T-cell (primary cell): ENCODE measurements at regions not wholly inside any gene's neighbourhood (a gene's known extent, or its start where the extent isn't known, plus 50 kb on each side); places are given as distances from the start of the nearest gene placed in this dataset.

Experiments used
- ATAC-seq, 4 experiments: fragments of 200-7000 bp in 3 of 4; fragments of 150-1000 bp in 1 of 4; cut with Tn5 transposase; replicated peaks in 1 of 4; 1 replicate in 3 of 4; 2 replicates in 1 of 4; pipeline ENCODE4 v1.10.0; 2021; ENCODE audit warnings: moderate library complexity in 3 of 4, mild to moderate bottlenecking in 2 of 4, moderate number of reproducible peaks in 1 of 4
- CTCF ChIA-PET, 2 donors: fragments of 300-600 bp; sonication (Branson Sonifier 250); formaldehyde crosslinking; loops; one replicate each; lab custom pipeline; 2022; ENCODE audit warnings: antibody characterized with exemption in 2 of 2; lab: Charles Lee
- POLR2A ChIA-PET, 2 donors: fragments of 300-600 bp; sonication (Branson Sonifier 250); formaldehyde crosslinking; loops; one replicate each; lab custom pipeline; 2022; ENCODE audit warnings: antibody characterized with exemption in 2 of 2; lab: Charles Lee
- DNase-seq, 35 experiments: peaks; one replicate each; pipeline versions ENCODE4 v3.0.0 to v3.0.0-alpha.2; 2013 to 2023
- H3K27ac ChIP-seq: one replicate; pipeline ENCODE4 v1.5.1; 2013; ENCODE audit warnings: low read length
- H3K27me3 ChIP-seq, 2 experiments: replicated peaks in 1 of 2; 1 replicate in 1 of 2; 2 replicates in 1 of 2; pipeline versions ENCODE4 v1.6.1 to v1.7.0; 2013; ENCODE audit warnings: low read length in 1 of 2, mixed read lengths in 1 of 2; ENCODE audit not compliant: control insufficient read depth in 2 of 2, insufficient read depth in 2 of 2; ENCODE audit errors: extremely low read depth in 1 of 2
- H3K36me3 ChIP-seq, 2 donors: 1 replicate in 1 of 2; 2 replicates in 1 of 2; pipeline versions ENCODE4 v1.6.1 to v1.7.0; 2013; ENCODE audit warnings: low read length in 1 of 2; ENCODE audit not compliant: control insufficient read depth in 2 of 2, insufficient read depth in 1 of 2; ENCODE audit errors: extremely low read depth in 1 of 2
- H3K4me1 ChIP-seq, 2 experiments: 1 replicate in 1 of 2; 2 replicates in 1 of 2; pipeline versions ENCODE4 v1.6.1 to v1.7.0; 2013; ENCODE audit warnings: low read length in 2 of 2, mixed read lengths in 1 of 2; ENCODE audit not compliant: insufficient read depth in 2 of 2, control insufficient read depth in 1 of 2; ENCODE audit errors: extremely low read depth in 1 of 2
- H3K4me3 ChIP-seq, 2 donors: 1 replicate in 1 of 2; 2 replicates in 1 of 2; pipeline versions ENCODE4 v1.5.1 to v1.7.0; 2013; ENCODE audit warnings: mild to moderate bottlenecking in 2 of 2, low read length in 1 of 2, moderate library complexity in 1 of 2; ENCODE audit not compliant: control insufficient read depth in 1 of 2; ENCODE audit errors: extremely low read depth in 1 of 2
- H3K9me3 ChIP-seq: 2 replicates; pipeline ENCODE4 v1.7.0; 2013
- H3K27ac Mint-ChIP-seq, 2 donors: one replicate each; pipeline ENCODE4 v1.8.0; 2020 to 2021; ENCODE audit warnings: mild to moderate bottlenecking in 2 of 2, mixed read lengths in 2 of 2
- H3K27me3 Mint-ChIP-seq, 2 donors: one replicate each; pipeline ENCODE4 v1.8.0; 2021 to 2022; ENCODE audit warnings: mixed read lengths in 2 of 2
- H3K36me3 Mint-ChIP-seq: one replicate; pipeline ENCODE4 v1.8.0; 2021; ENCODE audit warnings: mixed read lengths
- H3K4me1 Mint-ChIP-seq, 3 donors: one replicate each; pipeline ENCODE4 v1.8.0; 2020 to 2022; ENCODE audit warnings: mixed read lengths in 3 of 3, mild to moderate bottlenecking in 1 of 3
- H3K4me3 Mint-ChIP-seq, 3 donors: one replicate each; pipeline ENCODE4 v1.8.0; 2020 to 2022; ENCODE audit warnings: mild to moderate bottlenecking in 3 of 3, mixed read lengths in 3 of 3, moderate library complexity in 3 of 3
- H3K9me3 Mint-ChIP-seq, 3 donors: one replicate each; pipeline ENCODE4 v1.8.0; 2020 to 2022; ENCODE audit warnings: mixed read lengths in 3 of 3
- WGBS: methylation state at CpG from one replicate; pipeline ENCODE4 v1.1.5; 2013; ENCODE audit warnings: missing lambda C conversion rate; ENCODE audit not compliant: insufficient coverage; 5-methylcytosine and 5-hydroxymethylcytosine counted together

DNA sequence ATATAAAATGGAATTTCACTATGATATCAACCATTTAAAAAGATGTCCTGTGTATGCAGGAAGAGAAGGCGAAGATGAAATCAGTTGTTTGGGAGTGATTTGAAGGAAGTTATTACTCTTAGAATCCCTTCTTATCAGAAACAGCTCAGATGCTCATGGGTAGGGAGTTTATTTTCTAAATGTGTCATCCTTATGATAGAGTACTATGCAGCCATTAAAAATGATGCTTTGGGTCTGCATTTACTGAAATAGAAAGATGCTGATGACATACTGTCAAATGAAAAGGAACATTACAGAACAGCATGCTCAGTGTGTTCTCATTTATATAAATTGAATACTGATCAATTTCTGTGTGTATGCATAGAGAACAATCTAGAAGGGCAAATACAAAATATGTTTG, 69.8 kb upstream of the MED13L start:
- no peaks in the 10 kb centered on the region for H3K36me3 Mint-ChIP-seq
- no peak overlapping the region for H3K27ac Mint-ChIP-seq
- ATAC-seq (no peak), DNase-seq (no peak)
- Histone ChIP-seq H3K36me3 (no peaks in the 10 kb centered on the region), H3K9me3 (no peaks in the 10 kb centered on the region), H3K4me1 (no peaks in the 10 kb centered on the region), H3K27me3 (peaks cover 0 to 3% of the 10 kb centered on the region in 2 experiments), H3K4me3 (no peak overlapping the region), H3K27ac (no peak overlapping the region)
- H3K4me3 Mint-ChIP-seq = no peak overlapping the region
- WGBS = no CpG with 5 or more reads among the region's 1 CpG
- no peaks in the 10 kb centered on the region for H3K27me3 Mint-ChIP-seq
- H3K4me1 Mint-ChIP-seq = no peaks in the 10 kb centered on the region
- ChIA-PET CTCF (no interaction called here), POLR2A (interaction anchor here in 1 of 2 donors (0.5 kb wide), 1 partner anchor 121 kb away, joined by 7 read pairs; no protein-coding TSS in a partner anchor)
- peaks cover 0 to 5% (median 0%) of the 10 kb centered on the region in 3 donors for H3K9me3 Mint-ChIP-seq

DNA sequence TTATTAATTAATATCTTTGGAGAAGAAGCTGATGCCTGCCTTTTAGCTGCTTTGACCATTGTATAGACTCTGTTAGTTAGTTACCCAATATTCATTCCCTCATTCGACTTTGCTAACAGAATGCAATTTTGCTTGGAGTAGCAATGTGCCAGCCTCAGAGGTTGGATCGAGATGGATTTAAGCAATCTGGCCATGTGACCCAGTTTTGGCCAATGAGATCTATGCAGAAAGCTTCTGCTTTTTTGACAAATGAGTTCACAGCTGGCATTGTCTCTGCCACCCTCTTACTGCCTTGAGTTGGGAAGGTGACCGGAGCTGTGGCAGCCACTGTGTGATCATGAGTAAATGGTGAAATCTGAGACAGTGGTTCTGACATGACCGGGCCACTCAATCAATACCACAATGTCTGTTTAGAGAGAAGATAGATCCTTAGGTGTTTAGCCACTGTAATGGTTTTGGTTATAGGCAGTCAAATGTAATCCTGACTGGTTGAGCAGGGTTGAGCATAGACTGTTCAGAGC, 74.9 kb upstream of the MED13L start:
- WGBS = 87% methylated on average over 4 of the region's 4 CpGs
- H3K27ac Mint-ChIP-seq = no peak overlapping the region
- Histone ChIP-seq H3K4me1 (no peaks in the 10 kb centered on the region), H3K27ac (no peak overlapping the region), H3K36me3 (no peaks in the 10 kb centered on the region), H3K9me3 (no peaks in the 10 kb centered on the region), H3K27me3 (peaks cover 0 to 3% of the 10 kb centered on the region in 2 experiments), H3K4me3 (no peak overlapping the region)
- no peaks in the 10 kb centered on the region for H3K4me1 Mint-ChIP-seq
- no peaks in the 10 kb centered on the region for H3K9me3 Mint-ChIP-seq
- no peak for DNase-seq
- ChIA-PET CTCF (no interaction called here), POLR2A (no interaction called here)
- H3K27me3 Mint-ChIP-seq = no peaks in the 10 kb centered on the region
- no peaks in the 10 kb centered on the region for H3K36me3 Mint-ChIP-seq
- no peak overlapping the region for H3K4me3 Mint-ChIP-seq
- no peak for ATAC-seq

DNA sequence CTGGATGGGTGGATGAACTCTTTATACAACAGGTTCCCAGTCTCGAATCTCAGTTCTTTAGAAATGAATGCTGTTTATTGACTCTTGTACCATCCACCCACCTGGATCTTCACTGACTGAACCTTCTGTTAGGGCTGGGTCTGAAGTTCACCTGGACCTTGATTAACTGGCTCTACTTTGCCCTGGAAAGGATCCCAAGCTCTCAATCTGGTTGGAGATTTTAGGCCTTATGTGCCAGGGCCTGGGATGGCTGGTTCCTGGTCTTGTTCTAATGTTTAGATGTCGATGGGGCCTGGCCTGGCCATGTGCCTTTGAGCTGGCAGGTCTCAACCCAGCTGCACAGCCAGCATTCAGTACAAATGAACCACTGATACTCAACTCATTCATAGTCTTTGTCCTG, 76.5 kb upstream of the MED13L start:
- H3K27ac Mint-ChIP-seq = no peak overlapping the region
- WGBS = 83% methylated on average over 1 of the region's 2 CpGs
- POLR2A ChIA-PET = no interaction called here
- no peak for DNase-seq
- peaks cover 6 to 9% (median 8%) of the 10 kb centered on the region in 3 donors for H3K4me1 Mint-ChIP-seq
- no peaks in the 10 kb centered on the region for H3K27me3 ChIP-seq
- ATAC-seq = no peak
- H3K9me3 ChIP-seq = no peaks in the 10 kb centered on the region
- no peak overlapping the region for H3K27ac ChIP-seq
- H3K4me3 Mint-ChIP-seq = no peak overlapping the region
- H3K4me3 ChIP-seq = no peak overlapping the region
- no peaks in the 10 kb centered on the region for H3K36me3 ChIP-seq
- H3K9me3 Mint-ChIP-seq = no peaks in the 10 kb centered on the region
- CTCF ChIA-PET = no interaction called here
- H3K27me3 Mint-ChIP-seq = no peaks in the 10 kb centered on the region
- no peaks in the 10 kb centered on the region for H3K36me3 Mint-ChIP-seq
- peaks cover 2 to 3% of the 10 kb centered on the region in 2 experiments for H3K4me1 ChIP-seq

DNA sequence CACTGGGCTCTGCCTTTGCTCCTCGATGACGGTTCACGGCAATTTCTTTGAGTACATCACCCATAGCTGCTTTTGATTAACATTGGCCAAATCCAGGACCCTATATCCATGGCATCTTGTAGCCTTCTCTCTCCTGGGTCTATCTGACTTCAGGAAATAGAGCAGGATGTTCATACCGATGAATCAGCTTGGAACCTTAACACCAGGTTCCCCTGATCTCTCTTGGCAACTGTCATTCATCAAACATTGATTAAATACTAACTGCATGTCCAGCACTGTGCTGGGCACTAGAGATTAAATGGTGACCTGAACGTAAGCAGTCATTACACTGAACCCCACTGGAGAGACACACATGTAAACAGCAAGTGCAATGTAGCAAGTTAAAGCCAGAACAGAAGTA, 77.0 kb upstream of the MED13L start:
- no peaks in the 10 kb centered on the region for H3K36me3 Mint-ChIP-seq
- H3K9me3 Mint-ChIP-seq = no peaks in the 10 kb centered on the region
- no peaks in the 10 kb centered on the region for H3K9me3 ChIP-seq
- peaks cover 4 to 9% of the 10 kb centered on the region in 2 experiments for H3K4me1 ChIP-seq
- ATAC-seq (no peak), DNase-seq (no peak)
- H3K27me3 Mint-ChIP-seq = no peaks in the 10 kb centered on the region
- WGBS = 81% methylated on average over 5 of the region's 5 CpGs
- H3K36me3 ChIP-seq = no peaks in the 10 kb centered on the region
- H3K27ac Mint-ChIP-seq = no peak overlapping the region
- H3K4me3 Mint-ChIP-seq = no peak overlapping the region
- H3K4me1 Mint-ChIP-seq = peaks cover 11 to 15% (median 14%) of the 10 kb centered on the region in 3 donors
- no peak overlapping the region for H3K27ac ChIP-seq
- H3K4me3 ChIP-seq = no peak overlapping the region
- H3K27me3 ChIP-seq = no peaks in the 10 kb centered on the region
- ChIA-PET CTCF (no interaction called here), POLR2A (no interaction called here)

DNA sequence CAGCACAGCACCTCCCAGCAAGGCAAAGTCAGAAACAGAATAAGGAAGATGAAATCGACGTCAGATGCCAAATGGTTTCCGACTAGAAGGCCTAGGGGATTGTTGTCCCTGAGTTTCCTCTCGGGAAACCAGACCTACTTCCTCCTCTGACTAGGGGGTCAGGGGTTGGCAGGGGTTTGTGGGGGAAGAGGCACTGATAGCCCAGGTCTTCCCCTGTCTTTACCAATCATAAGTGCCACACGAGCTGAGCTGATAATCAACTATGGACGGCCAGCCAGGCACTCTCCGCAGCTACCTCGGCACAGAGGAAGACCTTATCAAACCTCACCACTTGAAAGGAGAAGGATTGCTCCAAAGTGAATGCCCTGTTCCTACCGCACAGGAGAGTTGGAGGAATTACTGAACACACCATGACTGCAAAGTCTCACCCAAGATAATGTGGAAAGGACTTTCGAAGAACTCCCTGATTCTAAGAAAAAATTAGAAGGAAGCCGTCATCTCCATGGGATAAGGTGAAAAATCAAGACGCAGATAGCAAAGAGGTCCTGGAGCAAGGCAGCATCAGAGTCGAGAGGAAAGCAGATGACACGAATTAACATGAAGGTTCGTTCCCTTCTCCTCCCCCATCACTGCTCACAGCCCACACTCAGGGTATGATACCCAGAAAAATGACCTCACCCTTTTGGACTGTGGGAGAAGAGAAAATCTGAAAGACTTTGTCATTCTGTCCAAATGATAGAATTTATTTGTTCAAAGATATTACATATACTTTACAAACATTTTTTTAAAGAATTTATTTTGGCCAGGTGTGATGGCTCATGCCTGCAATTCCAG, 77.7 kb upstream of the MED13L start:
- Mint-ChIP-seq H3K4me1 (peaks cover 14 to 19% (median 19%) of the 10 kb centered on the region in 3 donors), H3K36me3 (no peaks in the 10 kb centered on the region), H3K9me3 (no peaks in the 10 kb centered on the region), H3K4me3 (no peak overlapping the region), H3K27ac (no peak overlapping the region), H3K27me3 (no peaks in the 10 kb centered on the region)
- no peaks in the 10 kb centered on the region for H3K36me3 ChIP-seq
- POLR2A ChIA-PET = no interaction called here
- 90% methylated on average over 2 of the region's 15 CpGs for WGBS
- H3K27me3 ChIP-seq = no peaks in the 10 kb centered on the region
- no peaks in the 10 kb centered on the region for H3K9me3 ChIP-seq
- DNase-seq (no peak), ATAC-seq (no peak)
- H3K27ac ChIP-seq = no peak overlapping the region
- CTCF ChIA-PET = no interaction called here
- H3K4me1 ChIP-seq = peaks cover 4 to 15% of the 10 kb centered on the region in 2 experiments
- no peak overlapping the region for H3K4me3 ChIP-seq

DNA sequence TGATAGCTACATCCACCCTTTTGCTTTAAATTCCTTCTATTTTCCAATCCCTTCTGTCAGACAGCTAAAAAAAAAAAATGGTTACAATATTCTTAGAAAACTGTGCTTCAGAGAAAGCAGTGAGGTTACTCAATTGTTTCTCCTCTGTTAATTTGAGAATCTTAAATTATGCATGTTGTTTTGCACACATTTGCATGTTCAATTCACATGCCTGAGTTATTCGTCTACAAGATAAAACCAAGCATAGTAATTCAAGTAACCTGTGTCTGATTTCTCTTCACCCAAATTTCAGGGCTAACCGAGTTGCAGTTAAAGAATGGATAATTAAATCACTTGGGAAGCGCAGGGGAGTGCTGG, 81.0 kb upstream of the MED13L start:
- POLR2A ChIA-PET = interaction anchor here in 1 of 2 donors (0.6 kb wide), 1 partner anchor 33 kb away, joined by 4 read pairs; no protein-coding TSS in a partner anchor
- Histone ChIP-seq H3K36me3 (no peaks in the 10 kb centered on the region), H3K9me3 (no peaks in the 10 kb centered on the region), H3K4me3 (no peak overlapping the region), H3K4me1 (peaks cover 12 to 32% of the 10 kb centered on the region in 2 experiments), H3K27me3 (peaks cover 0 to 6% of the 10 kb centered on the region in 2 experiments), H3K27ac (peak overlapping the region; percentile 59)
- no peaks in the 10 kb centered on the region for H3K36me3 Mint-ChIP-seq
- no peak for DNase-seq
- H3K27ac Mint-ChIP-seq = peak overlapping the region; percentile 69 to 75
- WGBS = no CpG with 5 or more reads among the region's 3 CpGs
- peak overlapping the region in 2 of 3 donors; percentile 11 to 71 for H3K4me3 Mint-ChIP-seq
- CTCF ChIA-PET = no interaction called here
- H3K9me3 Mint-ChIP-seq = no peaks in the 10 kb centered on the region
- H3K27me3 Mint-ChIP-seq = no peaks in the 10 kb centered on the region
- ATAC-seq = no peak
- peaks cover 28 to 34% (median 29%) of the 10 kb centered on the region in 3 donors for H3K4me1 Mint-ChIP-seq
